ENCODE measurements at regions not wholly inside any gene's neighbourhood (a gene's known extent, or its start where the extent isn't known, plus 50 kb on each side); places are given as distances from the start of the nearest gene placed in this dataset.
"Not testable (repeated sequence)": the region's sequence is repeated elsewhere in the genome, so short reads cannot be mapped to it uniquely, and the experiment has no call there.

- Mint-ChIP-seq H3K36me3 (ENCODE audit: low read depth) (no peaks in the 10 kb centered on the region), H3K4me1 (no peaks in the 10 kb centered on the region), H3K27me3 (peaks cover 30% of the 10 kb centered on the region), H3K4me3 (no peak overlapping the region), H3K27ac (no peak overlapping the region), H3K9me3 (no peaks in the 10 kb centered on the region)
- no peak for ATAC-seq (replicated peaks)
Observed at GRCh38 chr10:29780096-29780495, 145.3 kb upstream of the SVIL start.

GRCh38 chr10:29776246-29776645, 141.5 kb upstream of the SVIL start:
- no peaks in the 10 kb centered on the region for H3K4me1 Mint-ChIP-seq
- no peak overlapping the region for H3K27ac Mint-ChIP-seq
- H3K9me3 Mint-ChIP-seq, result no peaks in the 10 kb centered on the region
- ATAC-seq (replicated peaks), result no peak
- no peak overlapping the region for H3K4me3 Mint-ChIP-seq
- peaks cover 26% of the 10 kb centered on the region for H3K27me3 Mint-ChIP-seq
- H3K36me3 Mint-ChIP-seq (ENCODE audit: low read depth), result no peaks in the 10 kb centered on the region

- ATAC-seq (replicated peaks), result no peak
- Mint-ChIP-seq H3K27me3 (peaks cover 30% of the 10 kb centered on the region), H3K36me3 (ENCODE audit: low read depth) (no peaks in the 10 kb centered on the region), H3K4me3 (no peak overlapping the region), H3K4me1 (no peaks in the 10 kb centered on the region), H3K9me3 (no peaks in the 10 kb centered on the region), H3K27ac (no peak overlapping the region)
Observed at GRCh38 chr10:29774475-29774874, 139.7 kb upstream of the SVIL start.

GRCh38 chr10:29773675-29774091, 138.9 kb upstream of the SVIL start:
- H3K36me3 Mint-ChIP-seq (ENCODE audit: low read depth), result no peaks in the 10 kb centered on the region
- H3K9me3 Mint-ChIP-seq, result no peaks in the 10 kb centered on the region
- no peaks in the 10 kb centered on the region for H3K4me1 Mint-ChIP-seq
- H3K27me3 Mint-ChIP-seq, result peaks cover 25% of the 10 kb centered on the region
- ATAC-seq (replicated peaks), result no peak
- no peak overlapping the region for H3K4me3 Mint-ChIP-seq
- H3K27ac Mint-ChIP-seq, result no peak overlapping the region

GRCh38 chr10:29772403-29772802, 137.6 kb upstream of the SVIL start:
- no peaks in the 10 kb centered on the region for H3K36me3 Mint-ChIP-seq (ENCODE audit: low read depth)
- H3K27ac Mint-ChIP-seq, result no peak overlapping the region
- ATAC-seq (replicated peaks), result no peak
- no peaks in the 10 kb centered on the region for H3K9me3 Mint-ChIP-seq
- no peak overlapping the region for H3K4me3 Mint-ChIP-seq
- H3K27me3 Mint-ChIP-seq, result peaks cover 18% of the 10 kb centered on the region
- no peaks in the 10 kb centered on the region for H3K4me1 Mint-ChIP-seq

GRCh38 chr10:29771376-29771775, 136.6 kb upstream of the SVIL start:
- Mint-ChIP-seq H3K4me1 (no peaks in the 10 kb centered on the region), H3K36me3 (ENCODE audit: low read depth) (no peaks in the 10 kb centered on the region), H3K4me3 (no peak overlapping the region), H3K27me3 (peaks cover 18% of the 10 kb centered on the region), H3K9me3 (no peaks in the 10 kb centered on the region), H3K27ac (no peak overlapping the region)
- ATAC-seq (replicated peaks), result no peak

GRCh38 chr10:29769277-29769676, 134.5 kb upstream of the SVIL start:
- H3K4me1 Mint-ChIP-seq; H3K4me3 Mint-ChIP-seq; ATAC-seq (replicated peaks); H3K9me3 Mint-ChIP-seq; H3K36me3 Mint-ChIP-seq (ENCODE audit: low read depth); H3K27ac Mint-ChIP-seq: not testable (repeated sequence)
- H3K27me3 Mint-ChIP-seq, result peaks cover 11% of the 10 kb centered on the region

- Mint-ChIP-seq H3K36me3 (ENCODE audit: low read depth) (no peaks in the 10 kb centered on the region), H3K4me1 (no peaks in the 10 kb centered on the region), H3K4me3 (no peak overlapping the region), H3K9me3 (no peaks in the 10 kb centered on the region), H3K27ac (no peak overlapping the region), H3K27me3 (peaks cover 11% of the 10 kb centered on the region)
- no peak for ATAC-seq (replicated peaks)
Observed at GRCh38 chr10:29767968-29768367, 133.2 kb upstream of the SVIL start.

- H3K9me3 Mint-ChIP-seq, result no peaks in the 10 kb centered on the region
- no peaks in the 10 kb centered on the region for H3K4me1 Mint-ChIP-seq
- no peak overlapping the region for H3K27ac Mint-ChIP-seq
- H3K27me3 Mint-ChIP-seq, result peaks cover 11% of the 10 kb centered on the region
- H3K4me3 Mint-ChIP-seq, result no peak overlapping the region
- no peaks in the 10 kb centered on the region for H3K36me3 Mint-ChIP-seq (ENCODE audit: low read depth)
- ATAC-seq (replicated peaks), result no peak
Observed at GRCh38 chr10:29766753-29767152, 132.0 kb upstream of the SVIL start.

GRCh38 chr10:29765330-29765729, 130.6 kb upstream of the SVIL start:
- H3K36me3 Mint-ChIP-seq (ENCODE audit: low read depth), result no peaks in the 10 kb centered on the region

GRCh38 chr10:29763396-29763795, 128.6 kb upstream of the SVIL start:
- no peaks in the 10 kb centered on the region for H3K36me3 Mint-ChIP-seq (ENCODE audit: low read depth)
- no peak overlapping the region for H3K27ac Mint-ChIP-seq

More at GRCh38 chr10:29765330-29765729, 130.6 kb upstream of the SVIL start:
- Mint-ChIP-seq H3K27ac (no peak overlapping the region), H3K9me3 (no peaks in the 10 kb centered on the region), H3K27me3 (peaks cover 8% of the 10 kb centered on the region), H3K4me1 (peaks cover 2% of the 10 kb centered on the region), H3K4me3 (no peak overlapping the region)
- ATAC-seq (replicated peaks), result no peak

GRCh38 chr10:29761916-29762315, 127.1 kb upstream of the SVIL start:
- no peak for ATAC-seq (replicated peaks)
- H3K27ac Mint-ChIP-seq, result no peak overlapping the region
- no peaks in the 10 kb centered on the region for H3K9me3 Mint-ChIP-seq
- peaks cover 4% of the 10 kb centered on the region for H3K27me3 Mint-ChIP-seq
- peaks cover 4% of the 10 kb centered on the region for H3K4me1 Mint-ChIP-seq
- no peaks in the 10 kb centered on the region for H3K36me3 Mint-ChIP-seq (ENCODE audit: low read depth)
- H3K4me3 Mint-ChIP-seq, result no peak overlapping the region

More at GRCh38 chr10:29763396-29763795, 128.6 kb upstream of the SVIL start:
- no peak overlapping the region for H3K4me3 Mint-ChIP-seq
- no peaks in the 10 kb centered on the region for H3K9me3 Mint-ChIP-seq
- no peak for ATAC-seq (replicated peaks)
- peaks cover 4% of the 10 kb centered on the region for H3K4me1 Mint-ChIP-seq
- peaks cover 4% of the 10 kb centered on the region for H3K27me3 Mint-ChIP-seq

GRCh38 chr10:29760138-29760900, 125.5 kb upstream of the SVIL start:
- ATAC-seq (replicated peaks), result no peak
- Mint-ChIP-seq H3K4me1 (peaks cover 4% of the 10 kb centered on the region), H3K36me3 (ENCODE audit: low read depth) (no peaks in the 10 kb centered on the region), H3K27ac (no peak overlapping the region), H3K9me3 (no peaks in the 10 kb centered on the region), H3K4me3 (no peak overlapping the region), H3K27me3 (peaks cover 4% of the 10 kb centered on the region)

- H3K27me3 Mint-ChIP-seq, result peaks cover 4% of the 10 kb centered on the region
- H3K36me3 Mint-ChIP-seq (ENCODE audit: low read depth), result no peaks in the 10 kb centered on the region
- ATAC-seq (replicated peaks), result peak; percentile 90
- H3K27ac Mint-ChIP-seq, result no peak overlapping the region
- no peaks in the 10 kb centered on the region for H3K9me3 Mint-ChIP-seq
- H3K4me3 Mint-ChIP-seq, result no peak overlapping the region
- peaks cover 4% of the 10 kb centered on the region for H3K4me1 Mint-ChIP-seq
Observed at GRCh38 chr10:29757551-29758297, 123.0 kb upstream of the SVIL start.

- no peak for ATAC-seq (replicated peaks)
- Mint-ChIP-seq H3K4me3 (no peak overlapping the region), H3K27me3 (peaks cover 4% of the 10 kb centered on the region), H3K4me1 (peaks cover 4% of the 10 kb centered on the region), H3K36me3 (ENCODE audit: low read depth) (no peaks in the 10 kb centered on the region), H3K9me3 (no peaks in the 10 kb centered on the region), H3K27ac (no peak overlapping the region)
Observed at GRCh38 chr10:29756451-29756850, 121.7 kb upstream of the SVIL start.
